ENCODE measurements at regions not wholly inside any gene's neighbourhood (a gene's known extent, or its start where the extent isn't known, plus 50 kb on each side); places are given as distances from the start of the nearest gene placed in this dataset.
"Not testable (repeated sequence)": the region's sequence is repeated elsewhere in the genome, so short reads cannot be mapped to it uniquely, and the experiment has no call there.

GRCh38 chr5:32908641-32909040 lies 197.5 kb downstream of the NPR3 start:
- DNase-seq, result no peak
- ATAC-seq, result no peak
- intact Hi-C loops (cut with DNase I, micrococcal nuclease), result no loop called here

- intact Hi-C loops (cut with DNase I, micrococcal nuclease), result no loop called here
- ATAC-seq (no peak), DNase-seq (no peak)
These were observed 198.1 kb downstream of the NPR3 start for GRCh38 chr5:32909207-32909606.

GRCh38 chr5:32916648-32917047 lies 205.5 kb downstream of the NPR3 start:
- ATAC-seq (peak; percentile 35), DNase-seq (peak in 1 of 2 donors; percentile 12)
- intact Hi-C loops (cut with DNase I, micrococcal nuclease), result no loop called here

GRCh38 chr5:32928761-32929160 lies 217.6 kb downstream of the NPR3 start:
- intact Hi-C loops (cut with DNase I, micrococcal nuclease), result no loop called here
- DNase-seq (no peak), ATAC-seq (no peak)

GRCh38 chr5:32931438-32931837 lies 220.3 kb downstream of the NPR3 start:
- ATAC-seq; intact Hi-C loops (cut with DNase I, micrococcal nuclease); DNase-seq: not testable (repeated sequence)

- DNase-seq (no peak), ATAC-seq (no peak)
- intact Hi-C loops (cut with DNase I, micrococcal nuclease), result no loop called here
These were observed 221.3 kb downstream of the NPR3 start for GRCh38 chr5:32932241-32932935.

- DNase-seq (no peak), ATAC-seq (no peak)
- intact Hi-C loops (cut with DNase I, micrococcal nuclease), result no loop called here
These were observed 222.6 kb downstream of the NPR3 start for GRCh38 chr5:32933692-32934091.

- intact Hi-C loops (cut with DNase I, micrococcal nuclease), result no loop called here
- ATAC-seq (no peak), DNase-seq (no peak)
These were observed 223.4 kb downstream of the NPR3 start for GRCh38 chr5:32934529-32934928.

- no peak for ATAC-seq
- intact Hi-C loops (cut with DNase I, micrococcal nuclease), result no loop called here
- no peak for DNase-seq
These were observed 224.2 kb downstream of the NPR3 start for GRCh38 chr5:32935283-32935682.

- DNase-seq (no peak), ATAC-seq (no peak)
- intact Hi-C loops (cut with DNase I, micrococcal nuclease), result no loop called here
These were observed 225.2 kb downstream of the NPR3 start for GRCh38 chr5:32936329-32936728.

GRCh38 chr5:32942225-32942989 lies 231.3 kb downstream of the NPR3 start:
- intact Hi-C loops (cut with DNase I, micrococcal nuclease), result no loop called here
- peak; percentile 68 for ATAC-seq
- DNase-seq, result peak in 1 of 2 donors; percentile 10

GRCh38 chr5:32949286-32949970 lies 238.3 kb downstream of the NPR3 start:
- ATAC-seq (no peak), DNase-seq (no peak)
- intact Hi-C loops (cut with DNase I, micrococcal nuclease), result no loop called here

GRCh38 chr5:32951003-32951402 lies 239.9 kb downstream of the NPR3 start:
- no peak for DNase-seq
- no peak for ATAC-seq
- intact Hi-C loops (cut with DNase I, micrococcal nuclease), result no loop called here

- ATAC-seq (no peak), DNase-seq (no peak)
- intact Hi-C loops (cut with DNase I, micrococcal nuclease), result no loop called here
These were observed 240.8 kb downstream of the NPR3 start for GRCh38 chr5:32951878-32952277.

- intact Hi-C loops (cut with DNase I, micrococcal nuclease); DNase-seq; ATAC-seq: not testable (repeated sequence)
These were observed 241.3 kb downstream of the NPR3 start for GRCh38 chr5:32952421-32952820.

GRCh38 chr5:32953694-32954093 lies 242.6 kb downstream of the NPR3 start:
- ATAC-seq, result no peak
- DNase-seq, result no peak
- intact Hi-C loops (cut with DNase I, micrococcal nuclease), result no loop called here

- intact Hi-C loops (cut with DNase I, micrococcal nuclease), result no loop called here
- no peak for ATAC-seq
- no peak for DNase-seq
These were observed 244.7 kb downstream of the NPR3 start for GRCh38 chr5:32955814-32956213.

- no peak for ATAC-seq
- no peak for DNase-seq
- intact Hi-C loops (cut with DNase I, micrococcal nuclease), result no loop called here
These were observed 249.4 kb downstream of the NPR3 start for GRCh38 chr5:32960340-32961058.

- DNase-seq, result no peak
- intact Hi-C loops (cut with DNase I, micrococcal nuclease), result no loop called here
- ATAC-seq, result no peak
These were observed 249.9 kb downstream of the NPR3 start for GRCh38 chr5:32961059-32961415.

All from left colon (tissue), 2 donors.